Hepatocyte (in vitro differentiated cells): ENCODE measurements at regions not wholly inside any gene's neighbourhood (a gene's known extent, or its start where the extent isn't known, plus 50 kb on each side); places are given as distances from the start of the nearest gene placed in this dataset.

Experiments
- CTCF ChIP-seq: fragments of 200-600 bp; sonication (generic); IDR thresholded peaks from 2 replicates; pipeline ENCODE4 v1.5.1; 2016; ENCODE audit warnings: antibody characterized with exemption, mild to moderate bottlenecking; ENCODE audit not compliant: poor library complexity
- EZH2phosphoT487 ChIP-seq: fragments of 200-600 bp; sonication (generic); IDR thresholded peaks from one replicate; pipeline ENCODE4 v1.6.1; 2018; ENCODE audit warnings: antibody characterized with exemption, mild to moderate bottlenecking, low read depth, moderate library complexity; ENCODE audit not compliant: unreplicated experiment, severe bottlenecking

- TF ChIP-seq CTCF (no peak), EZH2phosphoT487 (no peak)
Measured at GRCh38 chr10:23897267-23897666, 311.7 kb upstream of the KIAA1217 start.
